ENCODE measurements at regions not wholly inside any gene's neighbourhood (a gene's known extent, or its start where the extent isn't known, plus 50 kb on each side); places are given as distances from the start of the nearest gene placed in this dataset.

DNA sequence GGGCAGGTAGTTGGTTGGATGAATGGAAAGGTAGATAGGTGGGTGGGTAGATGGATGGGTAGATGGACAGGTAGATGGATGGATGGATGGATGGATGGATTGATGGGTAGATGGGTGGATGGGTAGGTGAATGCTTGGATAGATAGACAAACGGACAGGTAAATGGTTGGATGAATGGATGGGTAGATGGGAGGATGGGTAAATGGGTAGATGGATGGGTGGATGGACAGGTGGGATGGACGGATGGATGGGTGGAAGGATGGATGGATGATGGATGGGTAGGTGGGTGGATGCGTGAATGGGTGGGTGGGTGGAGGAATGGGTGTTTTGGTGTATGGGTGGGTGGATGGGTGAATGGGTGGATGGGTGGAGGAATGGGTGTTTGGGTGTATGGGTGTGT is 50.1 kb upstream of the ASAP2 start:
- no peak for DNase-seq (ENCODE audit: low read depth in 2 of 2)

DNA sequence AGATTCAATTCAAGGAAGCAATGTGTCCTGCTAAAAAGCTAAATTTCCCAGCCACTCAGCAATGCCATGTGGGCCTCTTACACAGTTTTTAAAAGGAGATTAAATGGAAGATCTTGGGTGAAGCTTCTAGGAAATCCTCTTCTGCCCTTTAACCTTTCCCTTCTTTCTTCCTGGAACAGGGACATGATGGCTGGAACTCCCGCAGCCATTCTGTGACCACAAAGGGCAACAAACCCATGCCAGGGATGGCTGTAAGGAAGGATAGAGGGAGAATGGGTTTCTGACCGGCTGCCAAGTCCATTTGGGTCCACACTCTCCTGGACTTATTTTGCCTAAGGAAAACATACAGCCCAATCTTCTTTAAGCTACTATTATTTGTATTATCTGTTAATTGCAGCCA is 52.6 kb upstream of the ASAP2 start:
- no peak for DNase-seq (ENCODE audit: low read depth in 2 of 2)

DNA sequence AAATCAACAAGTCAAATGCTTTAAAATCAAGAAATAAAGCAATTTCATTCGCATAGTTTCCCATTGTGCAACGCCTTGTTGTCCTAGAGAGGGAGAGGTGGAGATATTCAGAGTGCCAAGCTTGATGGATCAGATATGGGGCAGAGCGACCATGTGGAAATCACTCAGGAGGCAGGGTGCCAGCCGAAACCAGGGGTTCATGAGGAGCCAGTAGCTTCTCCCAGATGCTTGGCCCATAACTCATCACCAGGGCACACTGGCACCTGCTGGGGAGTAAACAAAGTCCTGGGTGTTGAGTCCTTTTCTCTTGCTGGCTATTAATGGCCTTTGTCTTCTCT is 53.0 kb upstream of the ASAP2 start:
- DNase-seq (ENCODE audit: low read depth in 2 of 2) = no peak

DNA sequence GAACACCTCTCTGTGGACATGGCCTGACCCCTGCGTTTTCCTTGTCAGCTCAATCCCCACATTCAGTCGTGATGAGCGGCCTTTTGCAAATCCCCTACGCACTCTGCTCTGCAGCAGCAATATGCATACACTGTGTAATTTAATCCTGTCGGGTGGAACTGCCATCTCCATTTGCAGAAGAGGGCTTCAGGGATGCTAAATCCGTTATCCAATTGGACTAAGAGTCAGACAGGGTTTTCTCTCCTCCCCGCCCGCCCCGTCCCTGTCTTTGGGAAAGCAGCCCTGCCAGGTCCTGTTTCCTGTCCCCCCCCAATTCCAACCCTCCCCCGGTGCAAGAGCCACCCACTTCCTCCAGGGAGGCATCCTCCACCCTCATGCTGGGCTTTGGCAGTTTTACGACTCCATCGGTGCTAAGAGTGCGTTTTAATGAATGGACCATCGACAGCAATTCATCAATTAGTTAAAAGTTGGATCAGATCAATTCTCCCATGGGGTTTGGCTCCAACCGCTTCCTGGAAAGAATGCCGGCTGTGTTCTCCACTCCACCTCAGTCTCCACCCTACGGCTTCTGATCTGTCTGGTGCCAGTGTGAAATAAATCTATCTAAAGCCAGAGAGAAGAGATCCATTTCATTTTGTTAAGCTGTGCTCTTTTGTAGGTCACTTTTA is 53.5 kb upstream of the ASAP2 start:
- no peak for DNase-seq (ENCODE audit: low read depth in 2 of 2)

DNA sequence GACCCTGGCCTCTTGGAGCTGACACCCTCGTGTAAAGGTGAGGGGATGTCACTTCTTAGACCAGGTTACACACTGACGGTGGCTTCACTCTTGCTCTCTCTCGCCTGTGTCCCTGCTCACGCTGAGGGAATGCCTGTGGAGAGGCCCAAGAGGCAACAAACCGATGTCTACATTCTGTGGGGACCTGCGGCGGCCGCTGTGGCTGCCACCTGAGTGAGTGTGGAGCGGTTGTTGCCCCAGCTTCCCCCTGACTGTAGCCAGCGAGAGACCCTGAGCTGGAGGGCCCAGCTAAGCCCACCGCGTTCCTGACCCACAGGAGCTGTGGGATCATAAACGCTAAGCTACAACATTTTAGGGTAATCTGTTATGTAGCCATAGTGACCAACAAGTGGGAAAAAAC is 55.7 kb upstream of the ASAP2 start:
- DNase-seq (ENCODE audit: low read depth in 2 of 2) = no peak

DNA sequence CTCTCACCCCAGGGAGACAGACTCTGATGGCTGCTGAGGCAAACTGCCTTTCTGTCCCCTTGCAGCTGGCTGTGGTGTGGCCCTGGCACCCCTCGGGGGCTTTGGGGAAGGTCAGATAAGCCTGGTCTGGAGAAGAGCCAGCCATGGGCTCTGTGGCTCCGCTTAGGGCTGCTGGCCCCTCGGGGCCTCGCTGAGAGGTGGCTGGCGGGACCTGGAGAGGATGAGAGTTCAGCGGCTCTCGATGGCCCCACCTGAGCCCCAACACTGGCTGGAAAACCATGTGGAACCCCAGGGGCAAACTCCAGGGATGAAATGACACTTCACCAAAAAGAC is 56.1 kb upstream of the ASAP2 start:
- DNase-seq (ENCODE audit: low read depth in 2 of 2) = no peak

DNA sequence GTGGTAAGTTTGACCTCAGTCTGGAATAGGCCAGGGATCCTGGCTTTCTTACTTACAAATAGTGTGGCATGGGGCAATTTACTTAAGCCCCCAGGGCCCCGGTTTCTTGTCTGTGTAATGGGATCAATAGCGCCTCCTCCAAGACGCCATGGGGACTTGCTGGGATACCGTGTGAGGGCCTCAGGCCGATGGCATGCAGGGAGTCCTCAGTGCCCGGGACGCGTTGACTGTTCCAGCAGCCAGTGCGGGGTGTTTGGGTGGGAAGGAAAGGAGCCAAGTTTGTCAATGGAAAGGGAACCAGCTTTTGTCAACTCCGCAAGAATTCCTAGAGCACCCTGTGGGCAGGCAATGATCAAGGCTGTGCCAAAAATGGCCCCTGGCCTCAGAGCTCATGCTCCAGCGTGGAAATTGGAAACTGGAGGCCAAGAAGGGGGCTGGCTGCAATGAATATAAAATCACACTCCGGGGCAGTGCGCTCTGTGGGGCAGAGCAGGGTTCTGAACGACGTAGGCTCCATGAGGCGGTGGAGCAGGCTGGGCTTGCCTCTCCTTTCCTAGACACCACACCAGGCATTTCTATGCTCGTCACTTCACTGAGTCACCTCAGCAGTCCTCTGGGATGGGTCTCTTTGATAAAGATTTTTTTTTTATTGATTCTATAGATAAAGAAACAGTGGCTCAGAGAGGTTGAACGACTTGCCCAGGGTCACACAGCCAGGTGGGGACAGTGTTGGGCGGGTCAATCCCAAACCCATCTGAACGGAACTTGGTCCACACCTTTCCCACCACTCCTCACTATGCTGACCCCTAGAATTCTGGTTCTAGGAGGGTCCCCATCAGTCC is 56.7 kb upstream of the ASAP2 start:
- no peak for DNase-seq (ENCODE audit: low read depth in 2 of 2)

DNA sequence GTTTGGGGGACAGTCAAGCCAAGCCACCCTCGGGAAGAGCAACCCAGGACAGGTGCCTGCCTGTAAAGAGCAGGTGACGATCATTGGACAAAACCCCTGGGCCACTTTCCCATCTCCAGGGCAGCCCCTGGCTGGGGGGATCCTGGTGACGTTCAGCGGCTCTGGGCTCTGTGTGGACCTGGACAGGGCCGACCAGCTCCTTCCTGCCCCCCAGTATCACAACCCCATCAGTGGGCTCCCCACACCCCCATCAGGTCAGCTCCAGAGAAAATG is 57.3 kb upstream of the ASAP2 start:
- no peak for DNase-seq (ENCODE audit: low read depth in 2 of 2)

DNA sequence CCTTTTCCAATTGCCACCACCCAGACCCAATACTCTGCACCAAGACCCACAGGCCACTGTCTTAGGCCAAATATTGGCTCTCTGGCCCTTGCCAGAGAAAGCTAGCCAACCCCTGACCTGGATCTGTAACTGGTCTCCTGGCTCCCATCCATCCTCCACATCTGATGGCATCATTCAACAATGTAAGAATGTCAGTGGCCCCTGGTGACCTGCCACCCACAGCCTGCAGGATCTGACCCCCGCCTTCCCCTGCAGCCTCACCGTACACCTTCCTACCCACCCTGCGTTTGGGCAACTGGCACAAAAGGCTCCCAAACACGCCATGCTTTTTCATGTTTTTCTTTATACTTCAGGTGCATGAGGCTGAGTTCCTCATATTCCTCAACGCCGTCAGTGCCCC is 60.0 kb upstream of the ASAP2 start:
- no peak for DNase-seq (ENCODE audit: low read depth in 2 of 2)

DNA sequence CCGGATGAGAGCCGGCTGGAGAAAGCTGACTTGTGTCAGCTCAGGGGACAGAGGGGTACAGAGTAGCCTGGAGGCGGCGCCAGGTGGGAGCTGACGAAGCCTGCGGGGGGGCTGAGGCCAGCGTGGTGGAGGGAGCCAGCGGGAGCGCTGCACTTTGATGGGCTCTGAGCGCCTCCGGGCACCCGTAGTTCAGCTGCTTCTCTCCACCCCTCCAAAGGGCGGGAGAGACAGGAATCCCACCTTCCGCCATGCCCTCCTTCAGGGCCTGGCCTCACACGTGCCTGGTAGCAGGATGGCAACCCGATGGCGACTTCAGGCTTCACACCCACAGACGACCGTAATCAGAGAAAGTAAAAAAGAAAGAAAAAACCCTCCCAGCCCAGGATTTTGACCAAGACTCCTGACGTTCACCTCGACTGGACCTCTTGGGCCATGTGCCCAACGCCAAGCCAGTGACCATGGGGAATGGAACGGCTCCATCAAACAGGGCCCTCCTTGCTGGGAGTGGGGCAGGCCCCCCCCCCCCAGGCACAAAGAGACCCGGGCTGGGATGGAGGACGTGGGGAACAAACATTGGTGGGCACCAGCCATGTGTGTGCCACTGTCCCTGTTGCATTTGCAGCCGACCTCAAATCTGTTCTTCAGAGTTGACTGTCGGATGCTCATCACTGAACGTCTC is 60.7 kb upstream of the ASAP2 start:
- no peak for DNase-seq (ENCODE audit: low read depth in 2 of 2)

DNA sequence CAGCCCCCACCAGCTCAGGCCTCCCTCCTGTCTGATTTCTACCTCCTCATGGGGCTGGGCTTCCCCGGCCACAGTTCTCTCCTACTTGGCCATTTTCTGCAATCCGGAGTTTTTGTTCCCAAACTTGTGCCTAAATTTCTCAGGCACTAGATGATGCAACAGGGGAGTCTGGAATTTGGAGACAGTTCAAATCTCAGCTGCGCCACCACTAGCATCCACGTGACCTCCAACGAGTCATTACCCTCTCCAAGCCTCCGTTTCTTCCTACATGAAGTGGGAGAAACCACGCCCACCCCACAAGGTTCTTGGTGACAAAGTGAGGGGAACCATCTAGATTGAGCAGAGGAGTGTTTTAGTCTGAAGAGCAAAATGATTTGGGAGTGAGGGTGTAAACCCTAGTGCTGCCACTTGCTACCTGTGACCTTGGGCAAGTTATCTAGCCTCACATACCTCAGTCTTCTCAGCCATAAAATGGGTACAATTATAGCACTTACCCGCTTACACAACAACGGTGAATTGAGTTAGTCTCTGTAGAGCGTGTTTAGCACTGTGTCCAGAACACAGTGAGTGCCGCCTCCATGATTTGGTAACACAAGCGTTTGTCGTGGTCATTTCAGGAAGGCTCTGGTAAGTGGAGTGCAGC is 61.4 kb upstream of the ASAP2 start:
- no peak for DNase-seq (ENCODE audit: low read depth in 2 of 2)

DNA sequence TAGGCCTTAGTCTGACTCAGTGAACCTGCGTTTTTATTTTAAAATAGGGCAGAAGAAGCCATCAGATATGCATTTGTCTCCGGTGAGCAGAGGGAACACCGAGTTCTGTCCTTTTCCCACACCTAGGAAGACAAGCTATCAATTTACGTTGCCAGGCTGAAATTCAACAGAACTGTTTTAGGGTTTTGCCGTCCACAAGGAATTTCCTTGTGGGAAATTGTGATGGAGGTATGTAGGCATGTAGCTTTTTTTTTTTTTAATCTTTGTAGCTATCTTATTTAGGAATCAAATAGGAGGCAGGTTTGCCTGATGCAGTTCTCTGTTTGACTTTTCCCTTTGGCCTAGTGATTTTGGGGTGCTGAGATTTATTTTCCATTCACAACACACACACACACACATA is 62.0 kb upstream of the ASAP2 start:
- no peak for DNase-seq (ENCODE audit: low read depth in 2 of 2)

DNA sequence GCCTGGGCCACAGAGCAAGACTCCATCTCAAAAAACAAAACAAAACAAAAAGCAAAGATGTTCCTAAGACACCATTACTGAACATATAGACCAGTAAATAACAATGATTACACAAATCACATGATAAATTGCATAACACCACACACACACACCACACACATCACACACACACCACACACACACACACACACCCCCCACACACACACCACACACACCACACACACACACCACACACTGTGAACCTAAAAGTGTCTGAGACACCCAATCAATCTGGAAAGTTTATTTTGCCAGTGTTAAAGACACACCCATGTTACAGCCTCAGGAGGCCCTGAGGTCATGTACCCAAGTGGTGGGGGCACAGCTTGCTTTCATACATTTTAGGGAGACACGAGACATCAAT is 62.6 kb upstream of the ASAP2 start:
- no peak for DNase-seq (ENCODE audit: low read depth in 2 of 2)

DNA sequence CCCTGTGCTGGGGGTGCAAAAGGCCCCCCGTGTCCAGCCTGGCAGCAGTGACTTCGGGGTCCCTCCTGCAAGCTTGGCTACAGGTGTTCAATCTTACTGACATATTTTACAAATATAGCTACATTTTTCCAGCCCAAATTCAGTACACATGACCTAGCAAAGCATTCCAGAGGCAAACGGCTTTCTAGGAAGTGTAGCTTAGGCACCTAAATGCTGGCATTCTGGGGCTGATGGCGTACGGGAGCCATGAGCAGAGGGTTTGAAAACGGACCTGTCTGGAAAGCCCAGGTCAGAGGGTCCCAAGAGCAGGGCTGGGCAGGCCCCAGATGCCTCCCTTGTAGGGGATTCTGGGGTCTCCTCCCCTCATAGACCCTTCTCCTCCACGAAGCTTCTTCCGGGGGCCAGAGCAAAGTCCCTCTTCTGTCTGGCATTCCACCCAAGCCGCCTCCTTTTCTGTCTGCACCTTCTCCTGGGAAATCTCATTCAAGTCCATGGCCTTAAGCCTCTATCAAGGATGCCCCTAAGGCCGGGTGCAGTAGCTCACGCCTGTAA is 63.3 kb upstream of the ASAP2 start:
- DNase-seq (ENCODE audit: low read depth in 2 of 2) = no peak

DNA sequence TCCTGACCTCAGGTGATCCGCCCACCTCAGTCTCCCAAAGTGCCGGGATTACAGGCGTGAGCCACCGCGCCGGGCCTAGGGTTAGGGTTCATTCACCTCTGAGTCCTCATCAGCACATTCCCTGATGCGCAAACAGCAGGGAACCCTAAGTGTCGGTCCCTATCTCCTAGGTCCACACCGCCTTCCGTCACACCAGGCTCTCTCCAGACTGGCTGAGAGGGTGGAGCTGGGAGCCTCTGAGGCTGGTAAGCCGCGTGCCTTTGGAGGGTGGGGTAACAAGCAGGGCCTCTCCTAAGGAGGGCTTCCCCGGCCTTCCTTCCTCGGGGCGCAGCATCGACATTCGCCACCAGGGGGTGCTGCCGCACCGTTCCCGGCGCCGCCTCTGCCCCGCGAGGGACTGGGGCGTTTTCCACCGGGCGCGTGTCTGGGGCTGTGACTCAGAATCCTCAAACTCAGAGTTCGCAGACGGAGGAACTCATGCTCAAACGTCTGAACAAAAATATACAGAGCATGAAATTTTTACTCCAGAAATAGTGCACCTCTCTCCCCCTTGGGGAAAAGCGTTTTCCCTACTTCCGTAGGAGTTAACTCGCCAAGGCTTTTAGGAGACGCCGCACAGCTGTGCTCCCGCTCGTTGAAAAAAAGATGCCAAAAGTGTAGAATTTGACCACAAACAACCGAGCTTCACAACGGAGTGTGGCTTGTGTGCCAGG is 63.9 kb upstream of the ASAP2 start:
- peak; percentile 15 to 65 for DNase-seq (ENCODE audit: low read depth in 2 of 2)

DNA sequence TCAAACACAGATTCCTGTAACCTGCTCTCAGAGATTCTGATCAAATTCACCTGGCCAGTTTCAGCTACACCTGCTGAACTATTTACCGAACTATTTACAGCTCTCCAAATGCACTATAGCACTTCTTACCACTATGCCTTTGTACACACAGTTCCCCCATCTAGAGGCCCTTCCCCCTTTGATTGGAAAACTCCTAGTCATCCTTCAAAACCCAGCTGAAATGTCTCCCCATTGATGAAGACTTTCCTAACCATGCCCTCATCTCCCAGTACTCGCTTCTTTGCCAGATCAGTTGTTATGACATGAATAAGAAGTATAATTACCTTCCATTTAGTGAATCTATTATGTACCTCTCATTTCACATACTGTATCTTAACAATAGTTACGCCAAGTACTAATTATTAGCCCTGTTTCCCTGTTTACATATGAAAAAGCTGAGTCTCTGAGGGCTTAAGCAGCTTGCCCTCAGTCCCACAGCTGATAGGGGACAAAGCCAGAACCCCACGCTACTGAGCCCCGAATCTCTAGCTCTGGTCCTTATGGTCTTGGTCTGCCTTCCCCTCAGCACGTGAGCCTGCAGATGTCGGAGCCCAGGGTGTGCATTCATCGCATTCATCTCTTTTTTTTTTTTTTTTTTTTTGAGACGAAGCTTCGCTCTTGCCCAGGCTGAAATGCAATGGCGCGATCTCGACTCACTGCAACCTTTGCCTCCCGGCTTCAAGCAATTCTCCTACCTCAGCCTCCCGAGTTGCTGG is 64.7 kb upstream of the ASAP2 start:
- DNase-seq (ENCODE audit: low read depth in 2 of 2) = no peak

DNA sequence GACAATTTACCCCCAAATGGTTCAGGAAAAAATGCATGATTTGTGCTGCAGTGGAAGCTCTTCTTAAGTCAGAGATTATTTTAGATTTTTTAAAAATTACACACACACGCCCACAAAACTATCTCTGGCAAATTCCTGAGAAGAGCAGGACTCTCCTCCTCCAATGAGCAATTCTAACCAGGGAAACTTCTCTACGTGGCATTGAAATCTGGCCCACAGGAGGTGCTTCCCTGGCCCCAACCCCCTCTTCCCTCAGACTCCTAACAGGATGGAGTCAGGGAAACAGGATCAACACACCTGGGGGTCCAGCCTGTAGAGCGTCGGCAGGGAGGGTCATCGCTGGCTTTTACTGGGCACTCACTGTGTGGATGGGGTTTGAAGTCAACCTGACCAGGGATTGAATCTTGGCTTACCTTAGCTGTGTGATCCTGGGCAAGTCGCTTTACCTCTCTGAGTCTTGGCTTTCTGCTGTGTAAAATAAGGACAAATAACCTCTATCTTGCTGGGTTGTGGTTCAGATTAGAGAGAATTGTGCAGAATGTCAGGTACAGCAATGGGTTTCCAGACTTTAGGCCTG is 65.4 kb upstream of the ASAP2 start:
- DNase-seq (ENCODE audit: low read depth in 2 of 2) = no peak

DNA sequence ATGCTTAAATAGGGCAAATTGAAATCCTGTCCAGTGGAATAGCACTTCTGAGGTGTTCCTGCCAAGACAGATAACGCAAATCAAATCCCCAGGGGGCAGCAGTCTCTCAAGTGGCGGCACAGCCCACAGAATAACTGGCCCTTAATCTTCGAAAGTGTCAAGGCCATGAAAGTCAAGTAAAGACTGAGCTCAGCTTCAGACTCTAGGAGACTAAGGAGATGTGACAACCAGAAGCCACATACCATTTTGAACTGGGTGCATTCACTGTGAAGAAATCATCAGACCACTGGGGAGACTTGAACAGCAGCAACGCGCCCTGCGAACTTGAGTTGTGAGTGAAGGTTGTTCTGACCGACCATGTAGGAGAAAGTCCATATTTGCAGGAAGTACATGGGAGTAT is 66.0 kb upstream of the ASAP2 start:
- no peak for DNase-seq (ENCODE audit: low read depth in 2 of 2)

DNA sequence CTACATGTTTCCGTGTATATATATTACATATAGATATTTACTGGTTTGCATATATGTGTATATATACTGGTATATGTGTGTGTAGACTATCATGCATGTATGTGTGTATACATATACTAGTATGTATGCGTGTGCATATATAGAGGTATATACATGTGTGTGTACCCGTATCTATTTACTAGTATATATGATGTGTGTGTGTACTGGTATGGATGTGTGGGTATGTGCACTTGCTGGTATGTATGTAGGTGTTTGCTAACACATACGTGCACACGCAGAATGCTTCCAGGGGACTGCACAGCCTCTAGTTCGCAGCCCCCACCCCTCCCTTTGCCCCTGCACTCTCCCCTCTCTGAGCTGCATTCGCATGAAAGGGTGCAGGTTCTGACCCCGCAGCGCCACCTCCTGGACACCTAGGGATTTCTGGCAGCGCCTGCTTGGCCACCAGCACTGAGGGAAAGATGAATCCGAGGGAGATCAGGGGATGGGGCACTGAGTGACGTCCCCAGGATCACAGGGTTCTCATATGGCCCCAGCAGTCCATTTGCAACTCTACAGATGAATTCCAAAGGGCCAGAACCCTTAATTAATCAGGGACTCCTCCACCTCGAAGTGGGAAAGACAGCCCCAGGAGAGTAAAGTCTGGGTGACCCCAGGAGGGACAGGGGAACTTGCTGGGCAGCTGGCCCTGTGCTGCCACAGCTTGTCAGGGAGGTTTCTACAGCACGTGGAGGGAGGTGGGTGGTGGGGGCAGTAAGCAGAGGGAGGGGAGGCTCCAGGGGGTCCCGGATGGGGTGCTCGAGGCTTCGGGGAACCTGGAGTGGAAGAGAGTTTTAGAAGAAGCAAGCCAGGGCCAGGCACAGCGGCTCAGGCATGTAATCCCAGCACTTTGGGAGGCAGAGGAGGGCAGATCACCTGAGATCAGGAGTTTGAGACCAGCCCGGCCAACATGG is 66.8 kb upstream of the ASAP2 start:
- peak; percentile 34 to 58 for DNase-seq (ENCODE audit: low read depth in 2 of 2)

Measured in dermis microvascular lymphatic vessel endothelial cell (primary cell).